PC-3 (cell line): ENCODE measurements at regions not wholly inside any gene's neighbourhood (a gene's known extent, or its start where the extent isn't known, plus 50 kb on each side); places are given as distances from the start of the nearest gene placed in this dataset.
A peak's percentile ranks its signal among the peaks of the same experiment; 100 is the strongest.

Experiments
- ATAC-seq: fragments of 200-7000 bp; cut with Tn5 transposase; 2 replicates; pipeline ENCODE4 v1.9.1; 2020; ENCODE audit warnings: mild to moderate bottlenecking, moderate library complexity
- BruUV-seq: library from RNA; stranded (reverse); fragments of 400-500 nt; replicated peaks from 2 replicates; lab custom pipeline; 2021; lab: Mats Ljungman, UMichigan
- CTCF ChIA-PET: fragments of 300-600 bp; sonication (Branson Sonifier 250); formaldehyde crosslinking; loops from one replicate; lab custom pipeline; 2022; ENCODE audit warnings: antibody characterized with exemption; lab: Charles Lee
- POLR2A ChIA-PET: fragments of 300-600 bp; sonication (Branson Sonifier 250); formaldehyde crosslinking; loops from one replicate; lab custom pipeline; 2022; ENCODE audit warnings: antibody characterized with exemption; ENCODE audit not compliant: unreplicated experiment; lab: Charles Lee
- DNase-seq: peaks from one replicate; pipeline ENCODE4 v3.0.0-alpha.2; 2015
- H2AFZ ChIP-seq: fragments of 300-600 bp; sonication (generic); 2 replicates; pipeline ENCODE4 v1.6.0; 2016; ENCODE audit warnings: antibody characterized with exemption, low read length
- H3F3A ChIP-seq: fragments of 300-600 bp; sonication (generic); one replicate; pipeline ENCODE4 v1.6.0; 2017; ENCODE audit warnings: antibody characterized with exemption, low read length, control low read depth, mild to moderate bottlenecking; ENCODE audit not compliant: unreplicated experiment
- H3K27ac ChIP-seq: fragments of 300-600 bp; sonication (generic); 2 replicates; pipeline ENCODE4 v1.5.1; 2016; ENCODE audit warnings: mild to moderate bottlenecking, low read length
- H3K27me3 ChIP-seq: fragments of 300-600 bp; sonication (generic); 2 replicates; pipeline ENCODE4 v1.6.1; 2016; ENCODE audit warnings: low read length, mixed read lengths
- H3K36me3 ChIP-seq: fragments of 300-600 bp; sonication (generic); 2 replicates; pipeline ENCODE4 v1.6.1; 2016; ENCODE audit warnings: low read depth, mixed run types, low read length, mixed read lengths
- H3K4me1 ChIP-seq: fragments of 300-600 bp; sonication (generic); 2 replicates; pipeline ENCODE4 v1.5.1; 2016; ENCODE audit warnings: low read length; ENCODE audit not compliant: insufficient read depth
- H3K4me2 ChIP-seq: fragments of 300-600 bp; sonication (generic); 2 replicates; pipeline ENCODE4 v1.6.0; 2016; ENCODE audit warnings: low read length
- H3K4me3 ChIP-seq: fragments of 300-600 bp; sonication (generic); 2 replicates; pipeline ENCODE4 v1.5.1; 2016; ENCODE audit warnings: mild to moderate bottlenecking, low read length, mixed read lengths
- H3K79me2 ChIP-seq: fragments of 300-600 bp; sonication (generic); 2 replicates; pipeline ENCODE4 v1.6.1; 2017; ENCODE audit warnings: low read length, mixed read lengths
- H3K9ac ChIP-seq: fragments of 300-600 bp; sonication (generic); 2 replicates; pipeline ENCODE4 v1.6.0; 2016; ENCODE audit warnings: mild to moderate bottlenecking, low read length
- H3K9me2 ChIP-seq: fragments of 300-600 bp; sonication (generic); replicated peaks from 2 replicates; pipeline ENCODE4 v1.6.1; 2016; ENCODE audit warnings: mixed run types, low read length, mixed read lengths
- H3K9me3 ChIP-seq: fragments of 300-600 bp; sonication (generic); 2 replicates; pipeline ENCODE4 v1.6.1; 2016; ENCODE audit warnings: low read length, mixed read lengths
- H4K20me1 ChIP-seq: fragments of 300-600 bp; sonication (generic); 2 replicates; pipeline ENCODE4 v1.6.1; 2016; ENCODE audit warnings: low read length, mixed read lengths
- CTCF ChIP-seq: fragments of 300-600 bp; sonication (generic); conservative IDR thresholded peaks from 2 replicates; pipeline ENCODE4 v1.5.1; 2017; ENCODE audit warnings: antibody characterized with exemption, low read depth, mild to moderate bottlenecking, low read length
- EZH2 ChIP-seq: fragments of 300-600 bp; sonication (generic); IDR thresholded peaks from one replicate; pipeline ENCODE4 v1.6.1; 2017; ENCODE audit warnings: antibody characterized with exemption, mild to moderate bottlenecking, low read length; ENCODE audit not compliant: unreplicated experiment
- EZH2phosphoT487 ChIP-seq: fragments of 300-600 bp; sonication (generic); IDR thresholded peaks from 2 replicates; pipeline ENCODE4 v1.6.1; 2018; ENCODE audit warnings: mild to moderate bottlenecking, antibody characterized with exemption, low read length, borderline replicate concordance
- intact Hi-C: fragments of 100-400 bp; cut with micrococcal nuclease; formaldehyde crosslinking; loops from 2 replicates; pipeline ENCODE4 v1.9.0; 2023

- H2AFZ ChIP-seq = no peak overlapping the region
- DNase-seq = peak; percentile 9
- H3K9me3 ChIP-seq = no peaks in the 10 kb centered on the region
- no peak overlapping the region for H3K27ac ChIP-seq
- no peak overlapping the region for H3K9ac ChIP-seq
- TF ChIP-seq CTCF (no peak), EZH2 (no peak)
- POLR2A ChIA-PET = interaction anchor here (0.7 kb wide), 1 partner anchor 504 kb away, joined by 3 read pairs; no protein-coding TSS in a partner anchor
- CTCF ChIA-PET = no interaction called here
- H3K9me2 ChIP-seq = no peaks in the 10 kb centered on the region
- no peaks in the 10 kb centered on the region for H3K36me3 ChIP-seq
- BruUV-seq = no TSS peak
- H3K4me1 ChIP-seq = no peaks in the 10 kb centered on the region
- H3F3A ChIP-seq = no peaks in the 10 kb centered on the region
- no peak overlapping the region for H3K4me3 ChIP-seq
- no peaks in the 10 kb centered on the region for H3K79me2 ChIP-seq
- 0 out of 2 replicates have a peak, but pooled peaks have one; percentile 20 for ATAC-seq
- no peak overlapping the region for H3K4me2 ChIP-seq
- H4K20me1 ChIP-seq = no peaks in the 10 kb centered on the region
- intact Hi-C loops = no loop called here
- no peaks in the 10 kb centered on the region for H3K27me3 ChIP-seq
Measured at GRCh38 chr6:105824732-105825131, 261.4 kb upstream of the PRDM1 start.

DNA sequence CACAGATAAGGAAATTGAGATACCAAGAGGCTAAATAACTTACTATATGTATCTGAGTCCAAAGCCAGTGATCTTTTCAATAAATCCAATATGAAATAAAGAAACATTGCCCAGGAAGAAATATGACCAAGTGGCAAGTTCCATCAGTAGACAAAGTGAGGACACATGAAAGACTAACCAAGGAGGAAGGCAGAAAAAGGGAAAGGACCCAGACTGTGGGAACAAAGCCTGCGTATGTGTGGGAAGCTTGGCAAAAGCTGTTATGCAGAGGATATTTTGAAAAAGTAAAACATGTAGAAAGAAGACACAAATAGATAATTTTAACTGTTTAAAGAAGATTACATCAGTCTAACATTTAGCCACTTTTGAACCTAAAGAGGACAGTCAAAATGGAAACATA is 264.4 kb upstream of the PRDM1 start:
- Histone ChIP-seq H3K79me2 (no peaks in the 10 kb centered on the region), H3K36me3 (no peaks in the 10 kb centered on the region), H3K4me2 (no peak overlapping the region), H3K9me3 (no peaks in the 10 kb centered on the region), H3F3A (no peaks in the 10 kb centered on the region), H4K20me1 (no peaks in the 10 kb centered on the region), H3K9ac (no peak overlapping the region), H3K4me1 (no peaks in the 10 kb centered on the region), H2AFZ (no peak overlapping the region), H3K27ac (no peak overlapping the region), H3K9me2 (no peaks in the 10 kb centered on the region), H3K4me3 (no peak overlapping the region), H3K27me3 (no peaks in the 10 kb centered on the region)
- no peak for TF ChIP-seq EZH2phosphoT487
- TF ChIP-seq CTCF = no peak
- TF ChIP-seq EZH2 = no peak
- CTCF ChIA-PET = no interaction called here
- POLR2A ChIA-PET = no interaction called here
- ATAC-seq = no peak
- no TSS peak for BruUV-seq
- no peak for DNase-seq
- intact Hi-C loops = no loop called here

DNA sequence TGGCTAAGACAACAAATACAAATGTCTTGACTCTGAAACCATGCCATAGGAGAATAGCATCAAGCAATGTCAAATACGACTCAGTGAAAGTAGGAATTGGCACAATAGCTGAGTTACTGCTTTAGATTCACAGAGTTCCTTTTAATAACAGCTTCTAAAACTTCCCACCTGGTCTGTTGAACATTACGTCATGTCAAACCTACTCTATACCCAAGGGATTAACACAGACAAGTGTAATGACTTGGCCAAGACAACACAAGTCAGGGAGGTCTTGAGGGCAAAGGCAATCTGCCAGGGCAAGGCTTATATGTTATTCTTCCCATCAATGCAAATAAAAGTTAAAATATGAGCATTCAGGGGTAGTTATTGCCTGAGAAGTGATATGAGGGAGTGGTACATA is 265.1 kb upstream of the PRDM1 start:
- DNase-seq (no peak), ATAC-seq (no peak)
- Histone ChIP-seq H3K4me3 (no peak overlapping the region), H3K36me3 (no peaks in the 10 kb centered on the region), H4K20me1 (no peaks in the 10 kb centered on the region), H3F3A (no peaks in the 10 kb centered on the region), H3K4me2 (no peak overlapping the region), H3K79me2 (no peaks in the 10 kb centered on the region), H2AFZ (no peak overlapping the region), H3K9ac (no peak overlapping the region), H3K4me1 (no peaks in the 10 kb centered on the region), H3K9me2 (no peaks in the 10 kb centered on the region), H3K27me3 (no peaks in the 10 kb centered on the region), H3K9me3 (no peaks in the 10 kb centered on the region), H3K27ac (no peak overlapping the region)
- ChIA-PET POLR2A (no interaction called here), CTCF (no interaction called here)
- no TSS peak for BruUV-seq
- intact Hi-C loops = no loop called here
- no peak for TF ChIP-seq EZH2phosphoT487
